A549 (cell line): ENCODE measurements at regions not wholly inside any gene's neighbourhood (a gene's known extent, or its start where the extent isn't known, plus 50 kb on each side); places are given as distances from the start of the nearest gene placed in this dataset.
A peak's percentile ranks its signal among the peaks of the same experiment; 100 is the strongest.

ENCODE experiments used
- ATAC-seq, 2 experiments: fragments of 200-7000 bp in 1 of 2; fragments of >200 bp in 1 of 2; cut with Nextera tagmentation in 1 of 2; cut with Tn5 transposase in 1 of 2; 3 replicates each; pipeline versions ENCODE4 v1.8.0 to v1.9.1; 2018 to 2020; ENCODE audit warnings: mild to moderate bottlenecking in 1 of 2, moderate library complexity in 1 of 2
- CTCF ChIA-PET: fragments of 300-600 bp; sonication (Branson Sonifier 250); formaldehyde crosslinking; extraction: SDS; loops from one replicate; lab custom pipeline; 2021; ENCODE audit warnings: antibody characterized with exemption, inconsistent platforms; lab: Yijun Ruan, JAX
- POLR2A ChIA-PET: fragments of 350-600 bp; formaldehyde crosslinking; extraction: SDS; loops from one replicate; lab custom pipeline; 2021; ENCODE audit warnings: antibody characterized with exemption, inconsistent platforms; lab: Yijun Ruan, JAX
- DNase-seq, 2 experiments: peaks; one replicate each; pipeline versions ENCODE4 v3.0.0 to v3.0.0-alpha.2; 2011 to 2016; ENCODE audit warnings: low read depth in 1 of 2, low spot score in 1 of 2
- FAIRE-seq: peaks from 2 replicates; lab custom pipeline; 2011; peaks lifted over from hg19 to GRCh38; lab: Jason Lieb, UNC
- H3K27ac ChIP-seq, 2 experiments: fragments of >200 bp; sonication (Bioruptor Twin); formaldehyde crosslinking; 3 replicates each; pipeline ENCODE4 v1.5.1; 2016 to 2017
- H3K4me1 ChIP-seq: fragments of >200 bp; sonication (Bioruptor Twin); formaldehyde crosslinking; 3 replicates; pipeline ENCODE4 v1.6.1; 2016
- H3K4me2 ChIP-seq: fragments of >200 bp; sonication (Bioruptor Twin); formaldehyde crosslinking; 3 replicates; pipeline ENCODE4 v1.6.1; 2016
- H3K4me3 ChIP-seq: fragments of >200 bp; sonication (Bioruptor Twin); formaldehyde crosslinking; 3 replicates; pipeline ENCODE4 v1.5.1; 2016
- H3K9me3 ChIP-seq: fragments of >200 bp; sonication (Bioruptor Twin); formaldehyde crosslinking; 3 replicates; pipeline ENCODE4 v1.6.1; 2016
- ATOH8 ChIP-seq: fragments of 250-450 bp; sonication (Bioruptor Pico); IDR thresholded peaks from 2 replicates; pipeline ENCODE4 v1.5.0; 2020; ENCODE audit warnings: low read depth, mild to moderate bottlenecking, moderate library complexity
- BHLHE40 ChIP-seq: IDR thresholded peaks from 2 replicates; pipeline ENCODE4 v1.6.1; 2012; ENCODE audit warnings: low read depth, low read length, inconsistent platforms
- EP300 ChIP-seq, 2 experiments: fragments of >200 bp; sonication (Bioruptor Twin); formaldehyde crosslinking; IDR thresholded peaks; 2 replicates in 1 of 2; 3 replicates in 1 of 2; pipeline ENCODE4 v1.6.1; 2016 to 2017
- ESRRA ChIP-seq: fragments of 150-350 bp; IDR thresholded peaks from 2 replicates; pipeline ENCODE4 v1.6.1; 2014; ENCODE audit warnings: mild to moderate bottlenecking, low read length, borderline replicate concordance
- GATA3 ChIP-seq: IDR thresholded peaks from 2 replicates; pipeline ENCODE4 v1.6.1; 2012; ENCODE audit warnings: borderline replicate concordance
- HMGXB4 ChIP-seq: fragments of 250-450 bp; sonication (Bioruptor Pico); IDR thresholded peaks from 2 replicates; pipeline ENCODE4 v1.5.0; 2021; ENCODE audit warnings: mild to moderate bottlenecking, moderate library complexity, borderline replicate concordance
- HOXA7 ChIP-seq: fragments of 250-450 bp; sonication (Bioruptor Pico); IDR thresholded peaks from 2 replicates; pipeline ENCODE4 v1.5.0; 2020; ENCODE audit warnings: mild to moderate bottlenecking, moderate library complexity
- HOXB5 ChIP-seq: fragments of 250-450 bp; sonication (Bioruptor Pico); IDR thresholded peaks from 2 replicates; pipeline ENCODE4 v1.5.0; 2020; ENCODE audit warnings: mild to moderate bottlenecking, moderate library complexity
- JUN ChIP-seq, 2 experiments: fragments of >200 bp; sonication (Bioruptor Twin); formaldehyde crosslinking; IDR thresholded peaks; 2 replicates in 1 of 2; 3 replicates in 1 of 2; pipeline ENCODE4 v1.6.1; 2016 to 2017
- KDM1A ChIP-seq: fragments of 200-600 bp; sonication (generic); IDR thresholded peaks from 2 replicates; pipeline ENCODE4 v1.6.1; 2016; ENCODE audit warnings: low read depth, mild to moderate bottlenecking
- MAFK ChIP-seq: fragments of 450-650 bp; IDR thresholded peaks from 2 replicates; pipeline ENCODE4 v1.6.1; 2014; ENCODE audit not compliant: partially characterized antibody
- MYC ChIP-seq: IDR thresholded peaks from 2 replicates; pipeline ENCODE4 v1.6.1; 2012; ENCODE audit warnings: mild to moderate bottlenecking, inconsistent platforms, low read length, improper control_type of control experiment, borderline replicate concordance
- NFE2L2 ChIP-seq: fragments of 150-350 bp; conservative IDR thresholded peaks from 2 replicates; pipeline ENCODE4 v1.6.1; 2014; ENCODE audit warnings: low read length
- NR3C1 ChIP-seq: fragments of >200 bp; sonication (Bioruptor Twin); formaldehyde crosslinking; IDR thresholded peaks from 3 replicates; pipeline ENCODE4 v1.6.1; 2017
- PBX3 ChIP-seq: IDR thresholded peaks from 2 replicates; pipeline ENCODE4 v1.6.1; 2012
- POLR2AphosphoS2 ChIP-seq: conservative IDR thresholded peaks from 2 replicates; pipeline ENCODE4 v1.6.1; 2012; ENCODE audit warnings: low read length, improper control_type of control experiment, inconsistent platforms
- RAD21 ChIP-seq, 2 experiments: fragments of >200 bp in 1 of 2; sonication (Bioruptor Twin) in 1 of 2; formaldehyde crosslinking in 1 of 2; IDR thresholded peaks in 1 of 2; conservative IDR thresholded peaks in 1 of 2; 2 replicates in 1 of 2; 3 replicates in 1 of 2; pipeline ENCODE4 v1.6.1; 2012 to 2018; ENCODE audit warnings: inconsistent platforms in 1 of 2
- RNF2 ChIP-seq: fragments of 200-600 bp; sonication (generic); IDR thresholded peaks from 2 replicates; pipeline ENCODE4 v1.6.1; 2016; ENCODE audit warnings: low read depth, mild to moderate bottlenecking, antibody characterized with exemption, moderate library complexity, borderline replicate concordance
- SMC3 ChIP-seq: fragments of >200 bp; sonication (Bioruptor Twin); formaldehyde crosslinking; IDR thresholded peaks from 3 replicates; pipeline ENCODE4 v1.6.1; 2018; ENCODE audit warnings: inconsistent platforms
- TFCP2L1 ChIP-seq: fragments of 250-450 bp; sonication (Bioruptor Pico); IDR thresholded peaks from 2 replicates; pipeline ENCODE4 v1.5.0; 2021; ENCODE audit warnings: mild to moderate bottlenecking
- TP53 ChIP-seq: fragments of 250-450 bp; sonication (Bioruptor Pico); IDR thresholded peaks from 2 replicates; pipeline ENCODE4 v1.5.0; 2021; ENCODE audit warnings: mild to moderate bottlenecking, moderate library complexity
- ZFP36 ChIP-seq: fragments of 450-650 bp; IDR thresholded peaks from 2 replicates; pipeline ENCODE4 v1.6.1; 2014; ENCODE audit warnings: borderline replicate concordance; ENCODE audit not compliant: partially characterized antibody
- ZSCAN20 ChIP-seq: fragments of 250-450 bp; sonication (Bioruptor Pico); IDR thresholded peaks from 2 replicates; pipeline ENCODE4 v1.8.0; 2022; ENCODE audit warnings: mild to moderate bottlenecking, moderate library complexity
- WGBS: methylation state at CpG from one replicate; pipeline ENCODE4 v1.1.6; 2017; ENCODE audit errors: missing lambda C conversion rate; 5-methylcytosine and 5-hydroxymethylcytosine counted together
- TF ChIP-seq, protein P1 (sequence below): fragments of >200 bp; sonication (Bioruptor Twin); formaldehyde crosslinking; IDR thresholded peaks from 3 replicates; pipeline ENCODE4 v1.5.1; 2016

DNA sequence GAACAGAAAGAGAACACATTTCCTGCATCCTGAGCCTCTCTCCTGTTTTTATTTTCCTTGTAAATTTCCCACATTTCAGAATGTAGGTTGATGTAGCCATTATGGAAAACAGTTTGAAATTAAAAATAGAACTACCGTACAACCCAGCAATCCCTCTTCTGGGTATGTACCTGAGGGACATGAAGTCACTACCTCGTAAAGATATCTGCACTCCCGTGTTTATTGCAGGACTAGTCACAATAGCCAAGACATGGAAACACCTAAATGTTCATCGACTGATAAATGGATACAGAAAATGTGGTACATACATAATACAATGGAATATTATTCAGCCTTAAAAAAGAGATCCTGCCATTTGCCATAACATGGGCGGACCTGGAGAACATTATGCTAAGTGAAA lies 72.0 kb upstream of the JAG1 start:
- no peak overlapping the region for H3K4me2 ChIP-seq
- H3K27ac ChIP-seq: no peak overlapping the region
- no peak for ATAC-seq
- 81% methylated on average over 5 of the region's 5 CpGs for WGBS
- TF ChIP-seq ZSCAN20 (CRISPR knock-in tag) (no peak), BHLHE40 (no peak), RNF2 (no peak), GATA3 (no peak), ZFP36 (no peak), MYC (no peak), ATOH8 (CRISPR knock-in tag) (no peak), RAD21 (conservative IDR thresholded peaks at IDR 0.05 in 1 of 2, IDR thresholded peaks at IDR 0.05 in 1 of 2) (no peak), NFE2L2 (no peak)
- peaks cover 4% of the 10 kb centered on the region; the same call in 1 of the 3 replicates for H3K4me1 ChIP-seq
- DNase-seq: no peak
- ChIA-PET CTCF (interaction anchor here (1.4 kb wide), 1 partner anchor 9 kb away, joined by 3 read pairs; no protein-coding TSS in a partner anchor), POLR2A (interaction anchor here (0.7 kb wide), 1 partner anchor 72 kb away, joined by 3 read pairs; the partner anchor contains the start of gene JAG1)
- H3K4me3 ChIP-seq: no peak overlapping the region
- FAIRE-seq: peak; percentile 43
- H3K9me3 ChIP-seq: no peaks in the 10 kb centered on the region

DNA sequence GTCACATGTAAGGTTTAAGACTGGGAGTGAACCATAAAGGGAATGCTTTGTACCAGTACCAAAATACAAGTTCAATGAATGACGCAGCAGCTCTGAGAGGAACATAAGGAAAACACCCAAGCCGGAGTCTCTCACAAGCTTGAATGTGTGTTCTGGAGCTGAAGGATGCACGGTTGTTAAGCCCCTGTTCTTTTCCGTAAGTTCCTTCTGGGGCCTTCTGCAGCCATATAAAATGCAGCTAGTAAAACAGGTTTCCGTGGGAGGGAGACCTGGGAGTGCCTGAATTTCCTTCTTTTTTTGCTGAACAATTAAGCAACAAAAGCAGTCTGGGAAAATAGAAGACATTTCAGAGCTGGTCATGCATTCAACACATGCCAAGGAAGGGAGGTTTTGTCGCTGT lies 73.2 kb upstream of the JAG1 start:
- H3K4me2 ChIP-seq: no peak overlapping the region
- H3K4me1 ChIP-seq: no peaks in the 10 kb centered on the region
- FAIRE-seq: peak; percentile 18
- WGBS: 89% methylated on average over 6 of the region's 6 CpGs
- TF ChIP-seq HMGXB4 (CRISPR knock-in tag) (no peak), MYC (no peak), HOXA7 (CRISPR knock-in tag) (no peak), ESRRA (no peak), POLR2AphosphoS2 (no peak), HOXB5 (CRISPR knock-in tag) (no peak), TP53 (CRISPR knock-in tag) (no peak), PBX3 (no peak), NR3C1 (no peak), SMC3 (no peak), EP300 (IDR thresholded peaks at IDR 0.05) (no peak), ZFP36 (no peak), TFCP2L1 (CRISPR knock-in tag) (no peak), MAFK (no peak), JUN (IDR thresholded peaks at IDR 0.05) (no peak), KDM1A (no peak)
- TF ChIP-seq, protein P1, sequence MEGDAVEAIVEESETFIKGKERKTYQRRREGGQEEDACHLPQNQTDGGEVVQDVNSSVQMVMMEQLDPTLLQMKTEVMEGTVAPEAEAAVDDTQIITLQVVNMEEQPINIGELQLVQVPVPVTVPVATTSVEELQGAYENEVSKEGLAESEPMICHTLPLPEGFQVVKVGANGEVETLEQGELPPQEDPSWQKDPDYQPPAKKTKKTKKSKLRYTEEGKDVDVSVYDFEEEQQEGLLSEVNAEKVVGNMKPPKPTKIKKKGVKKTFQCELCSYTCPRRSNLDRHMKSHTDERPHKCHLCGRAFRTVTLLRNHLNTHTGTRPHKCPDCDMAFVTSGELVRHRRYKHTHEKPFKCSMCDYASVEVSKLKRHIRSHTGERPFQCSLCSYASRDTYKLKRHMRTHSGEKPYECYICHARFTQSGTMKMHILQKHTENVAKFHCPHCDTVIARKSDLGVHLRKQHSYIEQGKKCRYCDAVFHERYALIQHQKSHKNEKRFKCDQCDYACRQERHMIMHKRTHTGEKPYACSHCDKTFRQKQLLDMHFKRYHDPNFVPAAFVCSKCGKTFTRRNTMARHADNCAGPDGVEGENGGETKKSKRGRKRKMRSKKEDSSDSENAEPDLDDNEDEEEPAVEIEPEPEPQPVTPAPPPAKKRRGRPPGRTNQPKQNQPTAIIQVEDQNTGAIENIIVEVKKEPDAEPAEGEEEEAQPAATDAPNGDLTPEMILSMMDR: no peak
- POLR2A ChIA-PET: no interaction called here
- CTCF ChIA-PET: interaction anchor here (0.6 to 1.4 kb wide), 3 partner anchors 13 to 211 kb away, joined by 3 to 4 read pairs (median 4); no protein-coding TSS in a partner anchor
- 0 out of 6 replicates have a peak overlapping the region, but pooled peaks of 1 of the 2 experiments have one; percentile 4 for H3K27ac ChIP-seq
- DNase-seq: no peak
- H3K4me3 ChIP-seq: no peak overlapping the region
- H3K9me3 ChIP-seq: no peaks in the 10 kb centered on the region
- ATAC-seq: no peak
